Thyroid gland (tissue), 4 donors: ENCODE measurements at regions not wholly inside any gene's neighbourhood (a gene's known extent, or its start where the extent isn't known, plus 50 kb on each side); places are given as distances from the start of the nearest gene placed in this dataset.
"Not testable (repeated sequence)": the region's sequence is repeated elsewhere in the genome, so short reads cannot be mapped to it uniquely, and the experiment has no call there.

Source experiments
- DNase-seq, 2 donors: peaks; one replicate each; pipeline ENCODE4 v3.0.0-alpha.2; 2019
- H3K27ac ChIP-seq, 3 donors: fragments of 200-600 bp; sonication (generic); 1 replicate in 2 of 3; 2 replicates in 1 of 3; pipeline ENCODE4 v1.5.1; 2016 to 2019; ENCODE audit warnings: mild to moderate bottlenecking in 1 of 3, moderate library complexity in 1 of 3
- H3K27me3 ChIP-seq: fragments of 200-600 bp; sonication (generic); one replicate; pipeline ENCODE4 v1.5.1; 2019
- H3K36me3 ChIP-seq, 2 donors: fragments of 200-600 bp; sonication (generic); one replicate each; pipeline ENCODE4 v1.5.1; 2016 to 2019
- H3K4me1 ChIP-seq, 2 donors: fragments of 200-600 bp; sonication (generic); one replicate each; pipeline ENCODE4 v1.5.1; 2017 to 2019
- H3K4me3 ChIP-seq, 3 donors: fragments of 200-600 bp; sonication (generic); replicated peaks in 1 of 3; 1 replicate in 2 of 3; 2 replicates in 1 of 3; pipeline ENCODE4 v1.5.1; 2016; ENCODE audit warnings: mild to moderate bottlenecking in 1 of 3
- H3K9me3 ChIP-seq: fragments of 200-600 bp; sonication (generic); one replicate; pipeline ENCODE4 v1.5.1; 2017
- CTCF ChIP-seq, 6 experiments: fragments of 200-600 bp in 3 of 6; fragments of 450-650 bp in 3 of 6; sonication (generic) in 3 of 6; IDR thresholded peaks; one replicate each; pipeline ENCODE4 v1.5.1; 2016 to 2019; ENCODE audit warnings: antibody characterized with exemption in 6 of 6, mild to moderate bottlenecking in 2 of 6, inconsistent platforms in 1 of 6, moderate library complexity in 1 of 6
- POLR2A ChIP-seq, 2 donors: fragments of 450-650 bp; IDR thresholded peaks; one replicate each; pipeline ENCODE4 v1.6.1; 2017; ENCODE audit warnings: antibody characterized with exemption in 2 of 2, mild to moderate bottlenecking in 2 of 2, moderate library complexity in 1 of 2
- WGBS, 2 donors: methylation state at CpG; one replicate each; pipeline ENCODE4 v1.1.5; 2017; 5-methylcytosine and 5-hydroxymethylcytosine counted together
- intact Hi-C: fragments of 100-400 bp; cut with DNase I; formaldehyde crosslinking; loops from one replicate; pipeline ENCODE4 v1.15.1; 2023

GRCh38 chr7:149673006-149673405 lies 100.4 kb downstream of the ZNF467 start:
- 73 to 86% methylated on average over 5 of the region's 5 CpGs for WGBS, 2 donors
- intact Hi-C loops, result no loop called here
- H3K4me1 ChIP-seq, result peaks cover 0 to 8% of the 10 kb centered on the region in 2 donors
- H3K27ac ChIP-seq, result no peak overlapping the region
- H3K9me3 ChIP-seq, result no peaks in the 10 kb centered on the region
- no peak for TF ChIP-seq POLR2A (IDR thresholded peaks at IDR 0.05)
- TF ChIP-seq CTCF (IDR thresholded peaks at IDR 0.05), result no peak
- H3K4me3 ChIP-seq, result no peak overlapping the region
- no peaks in the 10 kb centered on the region for H3K27me3 ChIP-seq
- no peak for DNase-seq
- no peaks in the 10 kb centered on the region for H3K36me3 ChIP-seq

- no peaks in the 10 kb centered on the region for H3K9me3 ChIP-seq
These were observed 103.1 kb downstream of the ZNF467 start for GRCh38 chr7:149670288-149670687.

GRCh38 chr7:149669121-149669818 lies 104.1 kb downstream of the ZNF467 start:
- no peaks in the 10 kb centered on the region for H3K9me3 ChIP-seq
- no peaks in the 10 kb centered on the region for H3K27me3 ChIP-seq
- no peaks in the 10 kb centered on the region for H3K36me3 ChIP-seq
- no peak overlapping the region for H3K4me3 ChIP-seq
- 40 to 44% methylated on average over 7 of the region's 7 CpGs for WGBS, 2 donors
- TF ChIP-seq CTCF (IDR thresholded peaks at IDR 0.05) (peak in 2 of 6 experiments; percentile 18 to 22), POLR2A (IDR thresholded peaks at IDR 0.05) (no peak)
- no peak overlapping the region for H3K27ac ChIP-seq
- no peak for DNase-seq
- intact Hi-C loops, result no loop called here
- peaks cover 0 to 8% of the 10 kb centered on the region in 2 donors for H3K4me1 ChIP-seq

More at GRCh38 chr7:149670288-149670687, 103.1 kb downstream of the ZNF467 start:
- DNase-seq, result peak; percentile 67
- TF ChIP-seq CTCF (IDR thresholded peaks at IDR 0.05) (no peak), POLR2A (IDR thresholded peaks at IDR 0.05) (no peak)
- no peaks in the 10 kb centered on the region for H3K36me3 ChIP-seq
- 0% methylated on average over 1 of the region's 1 CpG for WGBS, 2 donors
- intact Hi-C loops, result no loop called here
- H3K4me1 ChIP-seq, result peaks cover 0 to 8% of the 10 kb centered on the region in 2 donors
- no peaks in the 10 kb centered on the region for H3K27me3 ChIP-seq
- H3K27ac ChIP-seq, result no peak overlapping the region
- no peak overlapping the region for H3K4me3 ChIP-seq

- intact Hi-C loops, result no loop called here
- peaks cover 0 to 8% of the 10 kb centered on the region in 2 donors for H3K4me1 ChIP-seq
- H3K27me3 ChIP-seq, result no peaks in the 10 kb centered on the region
- no peaks in the 10 kb centered on the region for H3K36me3 ChIP-seq
- H3K9me3 ChIP-seq, result no peaks in the 10 kb centered on the region
- no peak for DNase-seq
- no peak for TF ChIP-seq CTCF (IDR thresholded peaks at IDR 0.05)
- no peak for TF ChIP-seq POLR2A (IDR thresholded peaks at IDR 0.05)
- H3K27ac ChIP-seq, result no peak overlapping the region
- 90 to 100% methylated on average over 1 of the region's 1 CpG for WGBS, 2 donors
- no peak overlapping the region for H3K4me3 ChIP-seq
These were observed 106.9 kb downstream of the ZNF467 start for GRCh38 chr7:149666360-149666945.

GRCh38 chr7:149665618-149666017 lies 107.8 kb downstream of the ZNF467 start:
- H3K9me3 ChIP-seq, intact Hi-C loops, H3K4me1 ChIP-seq, H3K27ac ChIP-seq, H3K4me3 ChIP-seq, H3K27me3 ChIP-seq, H3K36me3 ChIP-seq, DNase-seq: not testable (repeated sequence)
- 67 to 77% methylated on average over 2 of the region's 2 CpGs for WGBS, 2 donors
